Osteoblast (primary cell): ENCODE measurements at regions not wholly inside any gene's neighbourhood (a gene's known extent, or its start where the extent isn't known, plus 50 kb on each side); places are given as distances from the start of the nearest gene placed in this dataset.

Source experiments
- DNase-seq: peaks from one replicate; pipeline ENCODE4 v3.0.0; 2011; ENCODE audit warnings: low spot score, mixed read lengths; ENCODE audit not compliant: insufficient read length; ENCODE audit errors: missing footprints
- H2AFZ ChIP-seq: 2 replicates; pipeline ENCODE4 v1.6.0; 2011; ENCODE audit warnings: mild to moderate bottlenecking, low read length
- H3K27ac ChIP-seq: 2 replicates; pipeline ENCODE4 v1.5.1; 2011; ENCODE audit warnings: mild to moderate bottlenecking, low read depth, low read length, moderate library complexity
- H3K27me3 ChIP-seq: 2 replicates; pipeline ENCODE4 v1.6.0; 2012; ENCODE audit warnings: mild to moderate bottlenecking, control low read depth, inconsistent platforms, low read length, moderate library complexity; ENCODE audit not compliant: insufficient read depth
- H3K36me3 ChIP-seq: 2 replicates; pipeline ENCODE4 v1.5.1; 2011; ENCODE audit warnings: mild to moderate bottlenecking, low read length, control low read depth, moderate library complexity; ENCODE audit not compliant: insufficient read depth
- H3K4me1 ChIP-seq: 2 replicates; pipeline ENCODE4 v1.5.1; 2011; ENCODE audit warnings: mild to moderate bottlenecking, low read length, control low read depth, moderate library complexity; ENCODE audit not compliant: insufficient read depth
- H3K4me2 ChIP-seq: 2 replicates; pipeline ENCODE4 v1.6.0; 2011; ENCODE audit warnings: mild to moderate bottlenecking, low read length; ENCODE audit not compliant: insufficient read depth
- H3K4me3 ChIP-seq: fragments of 200-600 bp; sonication (generic); 3 replicates; pipeline ENCODE4 v1.5.1; 2012; ENCODE audit warnings: mild to moderate bottlenecking, low read length, inconsistent platforms; ENCODE audit not compliant: insufficient read depth
- H3K79me2 ChIP-seq: 2 replicates; pipeline ENCODE4 v1.6.0; 2012; ENCODE audit warnings: mild to moderate bottlenecking, low read length, control low read depth, inconsistent platforms; ENCODE audit not compliant: insufficient read depth
- H3K9me3 ChIP-seq: 2 replicates; pipeline ENCODE4 v1.5.1; 2011; ENCODE audit warnings: low read depth, low read length, control low read depth
- H4K20me1 ChIP-seq: 2 replicates; pipeline ENCODE4 v1.6.0; 2012; ENCODE audit warnings: mild to moderate bottlenecking, low read length, control low read depth; ENCODE audit not compliant: insufficient read depth
- CTCF ChIP-seq: IDR thresholded peaks from 2 replicates; pipeline ENCODE4 v1.5.1; 2011; ENCODE audit warnings: mild to moderate bottlenecking, low read depth, low read length, moderate library complexity; ENCODE audit errors: extremely low read depth

GRCh38 chr3:65284961-65285360, 597.2 kb upstream of the ADAMTS9 start:
- Histone ChIP-seq H2AFZ (no peak overlapping the region), H3K36me3 (no peaks in the 10 kb centered on the region), H3K4me1 (no peaks in the 10 kb centered on the region), H3K27me3 (no peaks in the 10 kb centered on the region), H4K20me1 (no peaks in the 10 kb centered on the region), H3K27ac (no peak overlapping the region), H3K4me3 (no peak overlapping the region), H3K4me2 (no peak overlapping the region), H3K79me2 (no peaks in the 10 kb centered on the region), H3K9me3 (no peaks in the 10 kb centered on the region)
- no peak for DNase-seq
- no peak for TF ChIP-seq CTCF

- no peak overlapping the region for H3K4me3 ChIP-seq
- no peak for TF ChIP-seq CTCF
- H2AFZ ChIP-seq, result no peak overlapping the region
- DNase-seq, result no peak
- no peaks in the 10 kb centered on the region for H3K27me3 ChIP-seq
- H3K4me2 ChIP-seq, result no peak overlapping the region
- no peak overlapping the region for H3K27ac ChIP-seq
- H3K36me3 ChIP-seq, result no peaks in the 10 kb centered on the region
- H3K4me1 ChIP-seq, result no peaks in the 10 kb centered on the region
- H4K20me1 ChIP-seq, result no peaks in the 10 kb centered on the region
- no peaks in the 10 kb centered on the region for H3K9me3 ChIP-seq
- no peaks in the 10 kb centered on the region for H3K79me2 ChIP-seq
Measured at GRCh38 chr3:65284546-65284945, 596.7 kb upstream of the ADAMTS9 start.

GRCh38 chr3:65279225-65279782, 591.5 kb upstream of the ADAMTS9 start:
- no peak for DNase-seq
- no peaks in the 10 kb centered on the region for H3K27me3 ChIP-seq
- no peak overlapping the region for H2AFZ ChIP-seq
- no peak overlapping the region for H3K4me2 ChIP-seq
- H3K4me1 ChIP-seq, result no peaks in the 10 kb centered on the region
- no peak overlapping the region for H3K27ac ChIP-seq
- no peak overlapping the region for H3K4me3 ChIP-seq
- no peaks in the 10 kb centered on the region for H4K20me1 ChIP-seq
- TF ChIP-seq CTCF, result no peak
- no peaks in the 10 kb centered on the region for H3K9me3 ChIP-seq
- no peaks in the 10 kb centered on the region for H3K36me3 ChIP-seq
- H3K79me2 ChIP-seq, result no peaks in the 10 kb centered on the region

GRCh38 chr3:65277798-65278197, 590.0 kb upstream of the ADAMTS9 start:
- Histone ChIP-seq H4K20me1 (no peaks in the 10 kb centered on the region), H2AFZ (no peak overlapping the region), H3K9me3 (no peaks in the 10 kb centered on the region), H3K27me3 (no peaks in the 10 kb centered on the region), H3K4me1 (no peaks in the 10 kb centered on the region), H3K79me2 (no peaks in the 10 kb centered on the region), H3K27ac (no peak overlapping the region), H3K36me3 (no peaks in the 10 kb centered on the region), H3K4me3 (no peak overlapping the region), H3K4me2 (no peak overlapping the region)
- no peak for DNase-seq
- TF ChIP-seq CTCF, result no peak
